ENCODE measurements at regions not wholly inside any gene's neighbourhood (a gene's known extent, or its start where the extent isn't known, plus 50 kb on each side); places are given as distances from the start of the nearest gene placed in this dataset.

DNA sequence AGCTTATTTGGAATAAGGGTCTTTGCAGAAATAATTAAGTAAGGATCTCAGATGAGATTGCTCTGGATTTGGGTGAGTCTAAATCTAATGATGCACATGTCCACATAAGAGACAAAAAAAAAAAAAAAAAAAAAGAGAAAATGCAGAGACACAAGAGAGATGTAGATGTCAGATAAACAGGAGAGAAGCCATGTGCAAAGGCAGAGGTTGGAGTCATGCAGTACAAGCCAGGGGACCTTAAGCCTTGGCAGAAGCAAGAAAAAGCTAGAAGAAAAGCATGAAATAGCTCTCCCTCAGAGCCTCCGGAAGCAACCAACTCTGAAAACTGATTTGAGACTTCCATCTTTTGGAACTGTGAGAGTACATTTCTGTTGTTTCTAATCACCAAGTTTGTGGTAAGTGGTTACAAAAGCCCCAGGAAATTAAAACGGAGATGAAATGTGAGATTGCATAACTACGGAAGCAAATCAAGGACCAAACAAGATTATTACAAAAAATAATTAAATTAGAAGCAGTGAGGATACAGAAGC is 1304.0 kb upstream of the SEL1L start:
- H3K27ac ChIP-seq: no peak overlapping the region
- no peak for TF ChIP-seq EP300 (IDR thresholded peaks at IDR 0.05)
- TF ChIP-seq POLR2A (IDR thresholded peaks at IDR 0.05): no peak
- TF ChIP-seq CTCF (IDR thresholded peaks at IDR 0.05): no peak
- DNase-seq: no peak
- no peaks in the 10 kb centered on the region for H3K36me3 ChIP-seq
- H3K4me1 ChIP-seq (ENCODE audit: insufficient read depth): no peaks in the 10 kb centered on the region
- WGBS, 3 donors: 86 to 90% (median 90%) methylated on average over 3 of the region's 3 CpGs
- no peaks in the 10 kb centered on the region for H3K27me3 ChIP-seq
- no peaks in the 10 kb centered on the region for H3K9me3 ChIP-seq
- intact Hi-C loops (cut with DNase I): no loop called here
- no peak overlapping the region for H3K4me3 ChIP-seq

GRCh38 chr14:82850576-82850975 is 1316.9 kb upstream of the SEL1L start:
- intact Hi-C loops (cut with DNase I): no loop called here
- H3K4me3 ChIP-seq: no peak overlapping the region
- WGBS, 3 donors: 82 to 90% (median 83%) methylated on average over 3 of the region's 3 CpGs
- TF ChIP-seq CTCF (IDR thresholded peaks at IDR 0.05) (no peak), POLR2A (IDR thresholded peaks at IDR 0.05) (no peak), EP300 (IDR thresholded peaks at IDR 0.05) (no peak)
- peaks cover 6% of the 10 kb centered on the region for H3K4me1 ChIP-seq (ENCODE audit: insufficient read depth)
- no peaks in the 10 kb centered on the region for H3K9me3 ChIP-seq
- H3K27me3 ChIP-seq: no peaks in the 10 kb centered on the region
- no peaks in the 10 kb centered on the region for H3K36me3 ChIP-seq
- no peak for DNase-seq
- no peak overlapping the region for H3K27ac ChIP-seq

- intact Hi-C loops (cut with DNase I): no loop called here
- H3K36me3 ChIP-seq: no peaks in the 10 kb centered on the region
- H3K27ac ChIP-seq: no peak overlapping the region
- H3K27me3 ChIP-seq: no peaks in the 10 kb centered on the region
- H3K9me3 ChIP-seq: no peaks in the 10 kb centered on the region
- TF ChIP-seq POLR2A (IDR thresholded peaks at IDR 0.05) (no peak), EP300 (IDR thresholded peaks at IDR 0.05) (no peak), CTCF (IDR thresholded peaks at IDR 0.05) (no peak)
- H3K4me1 ChIP-seq (ENCODE audit: insufficient read depth): peaks cover 8% of the 10 kb centered on the region
- no peak for DNase-seq
- no peak overlapping the region for H3K4me3 ChIP-seq
- WGBS, 3 donors: 18 to 34% (median 24%) methylated on average over 4 of the region's 4 CpGs
These were observed 1320.5 kb upstream of the SEL1L start for GRCh38 chr14:82854131-82854530.

DNA sequence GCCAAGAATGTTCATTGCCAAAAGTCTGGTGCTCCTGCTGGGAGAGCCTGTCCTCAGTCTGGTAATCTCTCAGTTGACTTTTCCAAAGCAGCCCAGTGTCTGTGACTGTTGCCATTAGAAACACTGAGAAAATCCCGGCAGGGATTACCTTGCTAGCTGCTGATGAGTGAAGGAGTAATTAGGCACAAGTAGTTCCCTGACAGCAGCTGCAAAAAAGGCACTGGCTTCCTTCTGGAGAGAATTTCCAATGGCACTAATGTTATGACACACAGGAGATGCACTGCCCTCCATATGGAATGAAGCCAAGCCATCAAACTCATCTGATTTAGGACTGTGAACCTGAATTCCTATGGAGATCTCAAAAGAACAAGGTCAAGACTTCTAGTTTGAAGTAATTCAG is 1321.2 kb upstream of the SEL1L start:
- H3K27ac ChIP-seq: no peak overlapping the region
- intact Hi-C loops (cut with DNase I): no loop called here
- no peaks in the 10 kb centered on the region for H3K9me3 ChIP-seq
- no peaks in the 10 kb centered on the region for H3K27me3 ChIP-seq
- no peak for DNase-seq
- H3K4me1 ChIP-seq (ENCODE audit: insufficient read depth): peaks cover 8% of the 10 kb centered on the region
- no peak overlapping the region for H3K4me3 ChIP-seq
- H3K36me3 ChIP-seq: no peaks in the 10 kb centered on the region
- TF ChIP-seq CTCF (IDR thresholded peaks at IDR 0.05): no peak
- TF ChIP-seq EP300 (IDR thresholded peaks at IDR 0.05): no peak
- no peak for TF ChIP-seq POLR2A (IDR thresholded peaks at IDR 0.05)
- WGBS, 3 donors: 35 to 41% (median 40%) methylated on average over 1 of the region's 1 CpG

All from ovary (tissue), 7 donors.